Ascending aorta (tissue), 2 donors: ENCODE measurements at regions not wholly inside any gene's neighbourhood (a gene's known extent, or its start where the extent isn't known, plus 50 kb on each side); places are given as distances from the start of the nearest gene placed in this dataset.

Experiments used
- DNase-seq, 2 donors: peaks; one replicate each; pipeline ENCODE4 v3.0.0-alpha.2; 2019; ENCODE audit warnings: low spot score in 2 of 2
- H3K27ac ChIP-seq, 2 donors: fragments of 200-600 bp; sonication (generic); one replicate each; pipeline ENCODE4 v1.5.1; 2016 to 2017; ENCODE audit warnings: mild to moderate bottlenecking in 1 of 2
- H3K27me3 ChIP-seq: fragments of 200-600 bp; sonication (generic); one replicate; pipeline ENCODE4 v1.5.1; 2017
- H3K36me3 ChIP-seq, 2 donors: fragments of 200-600 bp; sonication (generic); one replicate each; pipeline ENCODE4 v1.5.1; 2016
- H3K4me1 ChIP-seq, 2 donors: fragments of 200-600 bp; sonication (generic); one replicate each; pipeline ENCODE4 v1.5.1; 2016 to 2017; ENCODE audit warnings: mild to moderate bottlenecking in 1 of 2
- H3K4me3 ChIP-seq, 2 donors: fragments of 200-600 bp; sonication (generic); one replicate each; pipeline ENCODE4 v1.5.1; 2016 to 2017; ENCODE audit warnings: mild to moderate bottlenecking in 1 of 2
- H3K9me3 ChIP-seq, 2 donors: fragments of 200-600 bp; sonication (generic); one replicate each; pipeline ENCODE4 v1.5.1; 2016
- CTCF ChIP-seq, 3 experiments: fragments of 200-600 bp in 2 of 3; fragments of 450-650 bp in 1 of 3; sonication (generic) in 2 of 3; IDR thresholded peaks; one replicate each; pipeline ENCODE4 v1.5.1; 2016 to 2019; ENCODE audit warnings: antibody characterized with exemption in 3 of 3, mild to moderate bottlenecking in 1 of 3, moderate library complexity in 1 of 3
- intact Hi-C: fragments of 100-400 bp; cut with DNase I; formaldehyde crosslinking; loops from one replicate; pipeline ENCODE4 v1.15.1; 2023

- intact Hi-C loops: no loop called here
- Histone ChIP-seq H3K36me3 (no peaks in the 10 kb centered on the region), H3K4me1 (no peaks in the 10 kb centered on the region), H3K9me3 (no peaks in the 10 kb centered on the region), H3K27me3 (no peaks in the 10 kb centered on the region), H3K27ac (no peak overlapping the region), H3K4me3 (no peak overlapping the region)
- no peak for DNase-seq
- no peak for TF ChIP-seq CTCF (IDR thresholded peaks at IDR 0.05)
Observed at GRCh38 chr21:24197132-24197643, 1410.1 kb downstream of the MRPL39 start.

DNA sequence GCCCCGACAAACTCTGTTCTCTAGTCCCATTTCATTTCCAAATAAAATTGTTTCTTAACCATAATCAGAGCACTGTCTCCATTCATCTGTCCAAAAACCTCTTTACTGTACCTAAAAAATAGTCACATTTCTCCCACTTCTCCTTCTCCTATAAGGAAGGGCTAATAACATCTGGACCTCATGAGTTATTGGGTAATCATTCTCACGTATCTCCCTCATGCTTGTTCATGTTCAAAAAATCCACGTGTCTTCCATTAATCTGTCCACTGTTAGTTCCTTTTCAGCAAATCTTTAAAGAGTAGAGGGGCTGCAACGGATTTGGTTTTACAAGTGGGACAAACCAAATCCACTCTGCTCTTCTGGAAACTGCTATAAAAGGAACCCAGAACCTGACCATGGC lies 1418.8 kb downstream of the MRPL39 start:
- TF ChIP-seq CTCF (IDR thresholded peaks at IDR 0.05): no peak
- Histone ChIP-seq H3K27ac (no peak overlapping the region), H3K27me3 (no peaks in the 10 kb centered on the region), H3K4me1 (no peaks in the 10 kb centered on the region), H3K4me3 (no peak overlapping the region), H3K9me3 (no peaks in the 10 kb centered on the region), H3K36me3 (no peaks in the 10 kb centered on the region)
- no peak for DNase-seq
- intact Hi-C loops: no loop called here

DNA sequence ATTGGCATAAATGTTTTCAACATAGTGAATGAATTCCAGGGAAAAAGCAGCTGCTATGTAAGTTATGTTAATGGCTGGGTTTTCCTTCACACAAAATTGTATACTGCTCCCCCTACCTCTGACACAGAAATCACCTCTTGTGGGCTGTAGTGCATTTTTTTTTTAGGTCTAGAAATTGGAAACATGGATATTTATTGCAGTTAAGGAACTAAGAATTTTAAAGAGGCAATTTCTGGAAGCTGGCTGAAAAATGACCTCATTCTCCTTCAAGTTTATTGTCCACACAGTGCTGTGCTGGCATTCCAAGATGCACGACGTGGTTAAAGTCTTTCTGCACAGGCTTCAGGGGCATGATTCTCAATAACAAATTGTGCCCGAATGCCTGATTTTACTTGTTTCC lies 1424.2 kb downstream of the MRPL39 start:
- Histone ChIP-seq H3K9me3 (no peaks in the 10 kb centered on the region), H3K27me3 (no peaks in the 10 kb centered on the region), H3K36me3 (no peaks in the 10 kb centered on the region), H3K27ac (no peak overlapping the region), H3K4me1 (no peaks in the 10 kb centered on the region), H3K4me3 (no peak overlapping the region)
- no peak for TF ChIP-seq CTCF (IDR thresholded peaks at IDR 0.05)
- intact Hi-C loops: no loop called here
- DNase-seq: no peak

DNA sequence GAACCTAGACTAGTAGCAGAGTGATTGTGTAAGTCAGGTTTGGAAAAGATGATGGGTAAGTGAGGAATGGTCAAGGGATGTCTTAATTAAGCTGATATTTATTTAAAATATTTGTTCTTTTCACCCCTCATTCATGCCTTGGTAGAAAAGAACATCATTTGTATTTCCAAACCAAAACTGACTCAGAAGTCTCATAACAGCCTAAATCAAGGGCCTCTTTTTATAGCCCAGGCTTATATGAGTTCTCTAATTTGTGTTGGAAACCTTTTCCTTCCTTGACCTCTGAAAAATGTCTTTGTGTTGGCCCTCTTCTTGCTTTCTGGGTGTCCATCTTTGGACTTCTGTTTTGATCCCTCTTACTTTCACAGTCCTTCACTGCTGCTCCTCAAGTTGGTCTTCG lies 1428.2 kb downstream of the MRPL39 start:
- H3K4me1 ChIP-seq: no peaks in the 10 kb centered on the region
- H3K4me3 ChIP-seq: no peak overlapping the region
- no peaks in the 10 kb centered on the region for H3K9me3 ChIP-seq
- H3K27me3 ChIP-seq: no peaks in the 10 kb centered on the region
- H3K27ac ChIP-seq: no peak overlapping the region
- DNase-seq: no peak
- intact Hi-C loops: no loop called here
- TF ChIP-seq CTCF (IDR thresholded peaks at IDR 0.05): no peak
- H3K36me3 ChIP-seq: no peaks in the 10 kb centered on the region

GRCh38 chr21:24175106-24175505 lies 1432.2 kb downstream of the MRPL39 start:
- intact Hi-C loops: no loop called here
- no peak overlapping the region for H3K4me3 ChIP-seq
- no peak for DNase-seq
- H3K27me3 ChIP-seq: no peaks in the 10 kb centered on the region
- no peak overlapping the region for H3K27ac ChIP-seq
- no peaks in the 10 kb centered on the region for H3K36me3 ChIP-seq
- H3K9me3 ChIP-seq: no peaks in the 10 kb centered on the region
- H3K4me1 ChIP-seq: no peaks in the 10 kb centered on the region
- TF ChIP-seq CTCF (IDR thresholded peaks at IDR 0.05): no peak

GRCh38 chr21:24171736-24172135 lies 1435.5 kb downstream of the MRPL39 start:
- Histone ChIP-seq H3K36me3 (no peaks in the 10 kb centered on the region), H3K27me3 (no peaks in the 10 kb centered on the region), H3K27ac (no peak overlapping the region), H3K4me1 (no peaks in the 10 kb centered on the region), H3K9me3 (no peaks in the 10 kb centered on the region), H3K4me3 (no peak overlapping the region)
- TF ChIP-seq CTCF (IDR thresholded peaks at IDR 0.05): no peak
- DNase-seq: no peak
- intact Hi-C loops: no loop called here
